NCI-H1105 (cell line): ENCODE measurements at regions not wholly inside any gene's neighbourhood (a gene's known extent, or its start where the extent isn't known, plus 50 kb on each side); places are given as distances from the start of the nearest gene placed in this dataset.
"Not testable (repeated sequence)": the region's sequence is repeated elsewhere in the genome, so short reads cannot be mapped to it uniquely, and the experiment has no call there.

Source experiments
- DNase-seq: peaks from one replicate; lab custom pipeline; 2025; lab: John Stamatoyannopoulos, UW

DNA sequence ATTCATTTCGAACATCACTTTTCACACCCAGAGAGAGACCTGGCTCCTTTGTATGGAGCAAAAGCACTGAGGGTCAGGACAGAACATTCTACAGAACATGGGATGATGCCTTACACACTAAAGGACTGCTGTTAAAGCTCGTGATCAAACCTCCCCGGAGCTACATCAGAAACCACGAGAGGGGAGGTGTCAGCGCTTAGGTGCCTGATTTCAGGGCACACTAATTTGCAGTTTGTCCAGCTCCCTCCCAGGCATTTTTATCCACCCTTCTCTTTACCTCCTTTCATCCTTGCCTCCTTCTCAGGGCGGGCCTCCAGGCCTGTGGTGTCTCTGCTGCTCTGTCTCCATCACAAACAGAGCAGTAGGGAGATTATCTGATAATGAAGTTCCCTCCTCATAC lies 127.5 kb downstream of the VPREB1 start:
- DNase-seq, result no peak

DNA sequence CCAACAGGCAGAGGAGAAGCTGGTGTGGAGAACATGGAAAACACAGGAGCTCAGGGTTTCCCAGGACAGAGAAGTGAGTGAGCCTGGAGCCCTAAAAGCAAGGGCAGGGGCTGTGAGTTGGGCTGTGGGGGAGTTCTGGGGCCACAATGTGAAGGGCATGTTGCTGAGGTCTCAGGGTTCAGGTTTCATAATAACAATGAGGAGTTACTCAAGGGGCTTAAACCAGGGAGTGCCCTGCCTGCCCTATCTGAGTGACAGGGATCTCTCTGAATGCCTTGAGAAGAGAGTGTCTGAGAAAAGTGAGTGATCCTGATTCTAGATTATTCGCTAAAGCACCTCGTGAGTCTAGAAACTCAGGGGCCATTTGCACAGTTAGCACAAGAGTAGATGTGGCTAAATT lies 129.6 kb downstream of the VPREB1 start:
- no peak for DNase-seq

DNA sequence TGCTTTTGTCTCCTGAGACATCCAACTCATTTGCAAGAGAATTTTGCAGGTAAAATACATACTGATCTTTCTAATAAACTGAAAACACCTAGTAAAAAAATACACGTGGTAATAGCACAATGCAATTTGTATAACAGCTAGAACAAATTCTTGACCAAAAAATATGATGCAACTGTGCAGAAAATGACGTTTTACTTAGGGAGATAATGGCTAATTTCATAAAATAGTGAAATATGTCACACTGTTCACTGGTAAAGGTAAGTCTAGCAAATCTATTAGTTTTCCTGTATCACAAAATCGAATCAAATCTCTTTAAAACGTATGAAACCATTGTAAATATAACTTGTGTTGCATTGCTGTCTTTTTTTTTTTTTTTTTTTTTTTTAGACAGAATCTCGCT lies 130.0 kb downstream of the VPREB1 start:
- no peak for DNase-seq

DNA sequence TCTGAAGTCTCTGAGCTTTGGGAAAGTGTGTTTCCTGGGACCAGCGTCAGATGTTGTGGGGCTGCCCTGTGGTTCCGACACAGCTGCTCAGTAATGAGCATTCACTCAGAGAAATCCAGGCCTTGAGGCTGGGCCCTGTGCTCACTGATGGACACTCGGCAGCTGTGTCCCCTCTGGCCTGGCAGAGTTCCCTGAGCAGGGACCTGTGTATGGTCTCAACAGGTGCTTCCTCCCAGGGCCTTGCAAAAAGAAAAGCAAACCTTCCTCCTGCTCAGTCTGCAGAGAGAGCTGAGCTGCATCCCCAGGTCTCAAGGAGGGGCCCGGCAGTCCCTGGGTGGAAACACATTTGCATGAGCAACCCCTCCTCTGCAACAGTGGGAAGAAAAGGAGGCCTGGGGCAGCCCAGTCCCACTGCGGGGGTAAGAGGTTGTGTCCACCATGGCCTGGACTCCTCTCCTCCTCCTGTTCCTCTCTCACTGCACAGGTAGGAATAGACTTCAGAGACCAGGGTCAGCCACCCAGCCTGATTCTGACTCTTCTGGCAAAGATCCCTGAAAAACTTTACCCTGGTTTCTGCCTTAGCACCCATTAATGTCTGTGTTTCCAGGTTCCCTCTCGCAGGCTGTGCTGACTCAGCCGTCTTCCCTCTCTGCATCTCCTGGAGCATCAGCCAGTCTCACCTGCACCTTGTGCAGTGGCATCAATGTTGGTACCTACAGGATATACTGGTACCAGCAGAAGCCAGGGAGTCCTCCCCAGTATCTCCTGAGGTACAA lies 131.2 kb downstream of the VPREB1 start:
- no peak for DNase-seq

DNA sequence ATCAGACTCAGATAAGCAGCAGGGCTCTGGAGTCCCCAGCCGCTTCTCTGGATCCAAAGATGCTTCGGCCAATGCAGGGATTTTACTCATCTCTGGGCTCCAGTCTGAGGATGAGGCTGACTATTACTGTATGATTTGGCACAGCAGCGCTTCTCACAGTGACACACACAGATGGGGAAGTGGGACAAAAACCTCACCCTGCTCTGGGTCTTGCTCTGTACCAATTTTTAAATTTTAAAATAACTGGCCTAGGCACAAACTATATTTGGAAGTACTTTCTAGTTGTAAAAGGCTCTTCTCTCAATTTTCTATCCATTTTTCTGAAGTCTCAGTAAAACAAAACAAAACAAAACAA lies 131.7 kb downstream of the VPREB1 start:
- no peak for DNase-seq

DNA sequence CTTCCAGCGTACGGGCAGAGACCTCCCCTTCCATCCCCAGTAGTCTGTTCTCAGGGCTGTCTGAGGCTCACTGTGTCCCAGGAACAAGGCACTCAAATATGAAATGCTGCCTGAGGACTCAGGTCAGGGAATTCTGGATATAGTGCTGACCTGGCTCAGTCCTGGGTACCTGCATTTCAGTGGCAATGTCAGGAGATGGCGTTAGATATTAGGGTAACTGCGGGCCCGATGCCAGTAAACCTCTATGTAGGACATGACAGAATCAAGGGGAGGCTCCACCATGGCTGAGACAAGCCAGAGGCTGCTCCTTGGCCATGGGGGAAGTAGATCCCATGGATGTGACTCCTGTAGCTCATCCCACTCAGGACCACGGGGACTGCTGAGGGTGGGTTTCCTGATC lies 131.7 kb downstream of the ZNF280B start:
- DNase-seq, result not testable (repeated sequence)

DNA sequence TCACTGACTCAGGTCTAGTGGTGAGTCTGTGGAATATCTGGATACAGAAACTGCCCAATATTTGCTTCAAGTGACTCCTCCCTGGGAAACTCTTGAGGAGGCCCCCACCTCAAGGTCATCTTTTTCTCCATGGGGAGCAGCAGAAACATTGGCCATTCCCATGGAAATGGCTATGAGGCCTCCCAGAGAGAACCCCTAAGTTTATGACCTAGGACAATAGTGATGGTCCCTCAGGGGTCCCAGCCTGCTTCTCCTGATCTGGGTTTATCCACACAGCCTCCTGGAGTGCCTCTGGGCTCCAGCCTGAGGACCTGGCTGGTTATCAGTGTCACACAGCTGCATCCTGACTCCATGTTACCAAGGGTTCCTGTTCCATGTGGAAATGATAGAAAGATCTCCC lies 131.2 kb downstream of the ZNF280B start:
- DNase-seq, result no peak

DNA sequence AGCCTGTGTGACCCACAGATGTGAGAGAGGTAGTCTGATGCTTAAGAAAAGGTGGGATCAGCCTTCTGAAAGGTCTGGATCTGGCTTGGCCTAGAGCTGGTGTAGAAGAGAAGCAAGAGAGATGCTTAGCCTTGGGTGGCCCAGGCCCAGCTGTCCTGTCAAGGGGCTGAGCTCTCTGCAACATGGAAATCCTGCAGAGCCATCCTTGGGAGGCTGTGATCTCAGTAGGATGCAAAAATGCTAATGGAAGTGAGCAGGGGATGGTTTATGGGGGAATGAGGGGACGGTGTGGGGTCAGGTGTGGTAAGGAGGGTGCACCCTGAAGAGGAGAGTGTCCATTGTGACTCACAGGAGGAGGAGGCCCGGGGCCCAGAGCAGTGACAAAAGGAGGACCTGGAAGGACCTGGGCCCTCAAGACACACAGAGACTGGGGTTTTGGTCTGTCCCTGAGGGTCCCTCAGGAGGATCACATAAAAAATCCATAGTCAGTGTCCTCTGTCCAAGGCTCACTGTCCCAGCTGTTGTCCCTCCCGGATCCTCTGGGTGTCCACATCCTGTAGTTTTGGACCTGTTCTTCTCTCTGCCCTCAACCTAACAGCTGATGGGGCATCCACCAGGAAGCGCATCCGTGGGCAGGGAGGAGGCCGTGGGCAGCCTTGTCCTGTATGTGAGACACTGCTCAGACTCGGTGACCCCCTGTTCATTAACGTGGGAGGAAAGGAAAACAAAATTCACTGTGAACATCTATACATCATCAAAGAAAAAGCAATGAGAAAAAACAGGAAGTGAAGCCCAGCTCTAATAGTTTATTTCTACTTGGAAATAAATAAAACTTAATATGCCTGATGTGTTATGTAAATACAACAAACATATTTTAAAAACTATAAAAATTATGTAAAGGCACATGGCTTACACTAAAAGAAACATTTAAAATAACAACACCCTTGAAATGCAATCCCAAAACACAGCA lies 129.8 kb downstream of the ZNF280B start:
- DNase-seq, result no peak

DNA sequence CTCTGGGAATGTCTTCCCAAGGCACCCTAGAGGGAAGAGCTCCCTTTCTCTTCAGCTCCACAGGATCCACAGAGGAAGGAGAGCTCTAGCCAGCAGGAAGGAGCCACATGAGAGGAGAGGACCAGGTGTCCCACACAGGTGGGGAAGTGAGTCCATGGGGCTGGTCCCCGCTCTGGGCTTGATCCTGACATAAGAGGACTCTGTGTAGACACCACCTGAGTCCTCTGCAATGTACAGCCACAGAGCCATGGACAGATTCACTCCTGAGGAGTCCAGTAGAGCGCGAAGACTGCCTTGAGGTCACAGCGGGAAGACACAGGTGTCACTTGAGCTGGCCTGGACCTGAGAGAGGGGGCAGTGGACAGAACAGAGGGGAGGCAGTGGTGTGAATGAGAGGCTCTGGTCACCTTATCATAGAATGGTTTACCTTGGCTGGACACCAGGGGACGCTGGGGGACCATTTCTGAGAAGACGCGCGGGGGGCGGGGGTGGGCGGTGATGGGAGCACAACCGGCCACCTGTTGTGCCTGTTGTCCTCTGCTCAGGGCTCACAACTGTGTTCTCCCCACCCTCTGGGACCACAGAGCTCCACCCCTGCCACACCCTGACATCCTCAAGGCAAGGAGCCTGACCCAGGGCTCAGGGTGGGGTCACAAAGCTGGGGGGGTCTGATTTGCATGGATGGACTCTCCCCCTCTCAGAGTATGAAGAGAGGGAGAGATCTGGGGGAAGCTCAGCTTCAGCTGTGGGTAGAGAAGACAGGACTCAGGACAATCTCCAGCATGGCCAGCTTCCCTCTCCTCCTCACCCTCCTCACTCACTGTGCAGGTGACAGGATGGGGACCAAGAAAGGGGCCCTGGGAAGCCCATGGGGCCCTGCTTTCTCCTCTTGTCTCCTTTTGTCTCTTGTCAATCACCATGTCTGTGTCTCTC lies 128.2 kb downstream of the ZNF280B start:
- no peak for DNase-seq

DNA sequence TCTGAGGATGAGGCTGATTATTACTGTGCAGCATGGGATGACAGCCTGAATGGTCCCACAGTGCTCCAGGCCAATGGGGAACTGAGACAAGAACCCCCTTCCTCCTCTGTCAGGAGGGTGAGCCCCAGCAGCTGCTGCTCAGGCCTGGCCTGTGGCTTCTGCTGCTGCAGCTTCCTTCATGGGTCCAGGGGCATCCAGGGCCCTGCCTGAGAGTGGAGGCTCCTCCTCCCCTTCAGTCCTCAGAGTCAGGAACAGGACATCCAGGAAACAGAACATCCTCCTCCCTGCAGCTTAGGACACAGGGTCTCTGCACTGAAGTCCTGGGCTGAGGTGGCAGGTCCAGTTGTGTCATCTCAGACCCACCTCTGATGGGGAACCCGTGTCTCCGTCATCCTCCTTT lies 127.2 kb downstream of the ZNF280B start:
- DNase-seq, result not testable (repeated sequence)

DNA sequence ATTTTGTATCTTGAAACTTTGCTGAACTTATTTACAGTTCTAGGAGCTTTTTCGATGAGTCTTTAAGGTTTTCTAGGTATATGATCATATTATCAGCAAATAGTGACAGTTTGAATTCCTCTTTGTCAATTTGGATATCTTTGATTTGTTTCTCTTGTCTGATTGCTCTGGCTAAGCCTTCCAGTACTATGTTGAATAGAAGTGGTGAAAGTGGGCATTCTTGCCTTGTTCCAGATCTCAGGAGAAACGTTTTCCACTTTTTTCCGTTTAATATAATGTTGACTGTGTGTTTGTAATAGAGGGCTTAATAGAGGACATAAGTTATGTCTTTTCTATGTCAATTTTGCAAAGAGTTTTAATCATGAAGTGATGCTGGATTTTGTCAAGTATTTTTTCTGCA lies 124.3 kb downstream of the ZNF280B start:
- DNase-seq, result no peak

DNA sequence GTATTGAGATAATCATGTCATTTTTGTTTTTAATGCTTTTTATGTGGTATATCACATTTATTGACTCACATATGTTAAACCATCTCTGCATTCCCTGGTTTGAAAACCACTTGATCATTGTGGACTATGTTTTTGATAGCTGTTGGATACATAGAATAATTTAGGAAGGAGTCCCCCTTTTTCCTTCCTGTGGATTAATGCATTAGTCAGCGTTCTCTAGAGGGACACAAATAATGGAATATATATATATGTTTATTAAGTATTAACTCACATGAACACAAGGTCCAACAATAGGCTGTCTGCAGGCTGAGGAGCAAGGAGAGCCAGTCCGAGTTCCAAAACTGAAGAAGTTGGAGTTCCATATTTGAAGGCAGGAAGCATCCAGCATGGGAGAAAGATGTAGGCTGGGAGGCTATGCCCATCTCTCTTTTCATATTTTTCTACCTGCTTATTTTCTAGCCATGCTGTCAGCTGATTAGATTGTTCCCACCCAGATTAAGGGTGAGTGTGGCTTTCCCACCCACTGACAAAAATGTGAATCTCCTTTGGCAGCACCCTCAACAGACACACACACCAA lies 123.8 kb downstream of the ZNF280B start:
- DNase-seq, result no peak

DNA sequence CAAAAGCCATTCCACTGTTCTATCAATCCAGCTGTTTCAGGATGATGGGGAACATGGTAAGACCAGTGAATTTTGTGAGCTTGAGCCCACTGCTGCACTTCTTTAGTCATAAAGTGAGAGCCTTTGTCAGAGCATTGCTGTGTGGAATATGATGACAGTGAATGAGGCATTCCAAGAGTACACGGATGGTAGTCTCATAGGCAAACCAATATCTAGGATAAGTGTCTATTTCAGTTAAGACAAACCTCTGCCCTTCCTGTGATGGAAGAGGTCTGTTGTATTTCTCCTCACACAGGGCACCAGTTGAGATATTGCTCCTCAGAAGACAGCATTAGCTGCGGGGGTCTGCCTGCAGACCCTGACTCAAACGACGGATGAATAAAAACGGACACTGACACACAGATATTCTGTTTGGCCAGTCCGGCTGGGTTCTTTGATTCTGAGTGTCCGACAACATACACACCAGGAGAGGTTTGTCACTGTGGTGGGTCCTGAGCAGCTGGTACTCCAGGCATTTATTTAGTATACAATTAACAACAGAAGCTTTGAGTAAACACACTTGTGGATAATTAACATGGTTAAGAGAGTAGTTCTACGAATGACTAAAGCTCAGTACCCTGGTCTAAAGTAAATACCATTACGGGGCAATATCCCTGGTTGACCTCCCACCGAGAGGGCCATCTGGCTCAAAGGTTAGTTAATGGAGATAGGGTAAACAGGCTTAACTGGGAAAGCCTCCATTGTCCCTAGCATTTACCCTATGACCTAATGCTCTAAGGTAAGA lies 121.7 kb downstream of the ZNF280B start:
- DNase-seq, result peak; percentile 23

DNA sequence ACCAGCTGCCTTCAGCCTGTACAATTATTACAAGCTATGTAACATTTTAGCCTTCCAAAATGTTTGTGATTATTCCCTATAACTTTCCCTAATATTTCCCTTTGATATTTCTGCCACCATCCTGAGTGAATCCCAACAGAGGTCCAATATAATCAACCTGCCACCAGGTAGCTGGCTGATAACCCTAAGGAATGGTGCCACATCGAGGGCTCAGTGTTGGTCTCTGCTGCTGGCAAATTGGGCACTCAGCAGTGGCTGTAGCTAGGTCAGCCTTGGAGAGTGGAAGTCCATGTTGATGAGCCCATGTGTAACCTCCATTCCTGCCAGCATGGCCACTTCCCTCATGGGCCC lies 121.2 kb downstream of the ZNF280B start:
- DNase-seq, result no peak

DNA sequence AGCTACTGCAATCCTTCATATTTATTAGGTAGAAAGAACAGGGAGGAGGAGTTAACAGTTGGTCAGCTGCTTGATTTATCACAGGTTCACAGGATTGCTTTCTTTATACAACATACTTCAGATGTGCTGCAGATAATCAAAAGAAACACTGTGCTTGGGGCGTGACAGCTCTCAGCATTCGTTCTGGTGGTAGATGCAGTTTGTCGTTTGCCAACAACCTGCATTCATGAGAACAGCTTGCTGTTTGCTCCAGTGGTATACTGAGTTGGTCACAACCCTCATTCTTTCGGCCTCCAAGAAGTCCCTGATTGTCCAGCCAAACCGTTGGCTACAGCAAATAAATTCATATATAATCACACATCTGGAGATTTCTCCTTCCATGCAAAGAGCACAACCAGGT lies 120.5 kb downstream of the ZNF280B start:
- no peak for DNase-seq

DNA sequence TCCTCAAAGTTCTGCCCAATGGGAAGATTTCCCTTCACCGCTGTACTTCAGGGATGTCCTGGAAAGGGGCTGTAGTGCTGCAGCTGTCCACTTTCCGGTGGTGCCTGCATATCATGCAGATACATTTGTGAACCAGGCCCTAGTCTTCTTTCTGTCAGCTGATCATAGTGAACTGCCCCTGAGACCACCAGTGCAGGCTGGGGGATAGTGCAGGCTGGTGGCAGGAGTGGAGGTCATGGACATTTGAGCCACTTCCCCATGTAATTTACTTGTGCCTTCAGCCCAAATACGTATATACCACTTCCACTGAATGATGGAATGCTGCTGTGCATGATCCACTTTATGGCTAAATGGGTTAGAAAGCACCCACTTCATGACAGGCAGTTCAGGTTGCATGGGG lies 120.0 kb downstream of the ZNF280B start:
- DNase-seq, result no peak

DNA sequence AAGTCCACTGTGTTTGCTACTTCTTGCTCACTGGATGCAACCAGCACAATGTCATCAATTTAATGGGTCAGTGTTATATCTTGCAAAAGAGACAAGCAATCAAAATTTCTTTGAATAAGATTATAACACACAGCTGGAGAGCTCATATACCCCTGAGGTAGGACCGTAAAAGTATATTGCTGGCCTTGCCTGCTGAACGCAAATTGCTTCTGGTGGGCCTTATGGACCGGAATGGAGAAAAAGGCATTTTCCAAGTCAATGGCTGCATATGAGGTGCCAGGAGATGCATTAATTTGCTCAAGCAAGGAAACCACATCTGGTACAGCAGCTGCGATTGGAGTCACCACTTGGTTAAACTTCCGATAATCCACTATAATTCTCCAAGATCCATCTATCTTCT lies 119.1 kb downstream of the ZNF280B start:
- DNase-seq, result no peak

DNA sequence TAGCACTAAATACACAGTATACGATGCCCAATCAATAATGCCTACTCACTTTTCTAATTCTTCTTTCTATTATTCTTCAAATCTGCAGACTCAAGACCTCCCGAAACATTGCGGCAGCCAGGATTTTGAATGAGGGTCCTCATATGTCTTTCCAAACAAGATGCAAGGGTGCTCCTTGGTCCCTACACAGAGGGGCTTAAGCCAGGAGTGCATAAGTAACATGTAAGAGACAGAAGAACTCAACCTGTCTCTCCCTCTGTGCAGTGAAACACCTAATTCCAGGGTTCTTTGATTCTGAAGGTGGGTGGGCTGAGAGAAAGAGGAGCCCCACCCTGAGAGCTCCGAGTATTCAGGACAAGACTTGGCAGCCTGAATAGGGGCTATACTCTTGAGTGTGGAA lies 117.6 kb downstream of the ZNF280B start:
- DNase-seq, result no peak

DNA sequence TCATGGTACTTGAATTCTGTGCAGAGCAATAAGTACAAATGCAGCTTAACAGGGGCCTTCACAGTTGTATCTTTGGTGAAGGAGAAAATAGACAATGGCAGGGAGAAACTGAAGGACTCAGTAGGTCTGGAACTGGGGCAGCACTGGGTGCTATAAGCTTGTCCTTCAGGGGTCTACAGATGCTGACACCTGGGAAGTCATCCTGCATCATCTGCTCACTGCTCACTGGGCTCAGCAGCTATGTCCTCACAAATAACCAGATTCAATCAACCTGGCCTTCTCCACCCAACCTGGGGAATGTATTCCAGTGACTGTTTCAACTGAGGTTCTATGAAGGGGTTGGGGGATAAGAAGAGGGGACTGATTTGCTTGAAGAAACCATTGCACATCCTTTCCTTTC lies 117.0 kb downstream of the ZNF280B start:
- DNase-seq, result no peak

DNA sequence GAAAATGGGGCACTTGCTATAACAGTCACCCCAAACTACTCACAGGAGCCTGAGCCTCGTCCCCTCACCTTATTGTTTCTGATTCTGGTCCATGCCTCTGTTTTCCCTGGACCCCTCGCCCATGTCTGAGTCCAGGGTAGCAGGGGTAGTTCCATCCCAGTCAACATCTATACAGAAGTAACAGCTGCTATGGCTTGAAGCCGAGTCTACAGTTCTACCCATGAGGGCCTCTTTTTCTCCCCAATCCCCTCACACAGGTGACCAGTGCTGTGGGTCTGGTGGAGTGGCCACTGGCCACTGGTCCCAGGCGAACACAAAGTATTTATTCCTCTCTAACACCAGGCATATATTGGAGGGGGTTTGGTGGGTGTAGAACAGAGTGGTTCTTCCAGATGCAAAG lies 116.4 kb downstream of the ZNF280B start:
- DNase-seq, result no peak

DNA sequence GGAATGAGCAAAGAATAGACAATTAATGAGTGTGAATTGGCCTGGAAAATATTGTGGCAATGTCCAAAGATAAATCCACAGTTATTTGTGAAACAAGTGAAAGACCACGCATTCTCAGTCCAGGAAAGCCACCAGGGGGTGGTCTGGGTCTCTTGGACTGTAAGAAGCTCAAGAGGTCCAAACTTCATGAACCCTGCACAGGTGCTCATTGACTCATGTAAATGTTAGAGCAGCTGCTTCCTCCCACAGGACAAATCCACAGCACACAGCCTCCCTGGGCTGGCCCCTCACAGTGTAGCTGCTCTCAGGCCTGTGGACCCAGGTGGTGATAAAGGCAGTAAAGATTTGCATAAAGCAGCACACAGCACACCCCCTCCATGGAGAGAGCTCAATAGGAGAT lies 114.0 kb downstream of the ZNF280B start:
- DNase-seq, result no peak
